ENCODE measurements at regions not wholly inside any gene's neighbourhood (a gene's known extent, or its start where the extent isn't known, plus 50 kb on each side); places are given as distances from the start of the nearest gene placed in this dataset.

DNA sequence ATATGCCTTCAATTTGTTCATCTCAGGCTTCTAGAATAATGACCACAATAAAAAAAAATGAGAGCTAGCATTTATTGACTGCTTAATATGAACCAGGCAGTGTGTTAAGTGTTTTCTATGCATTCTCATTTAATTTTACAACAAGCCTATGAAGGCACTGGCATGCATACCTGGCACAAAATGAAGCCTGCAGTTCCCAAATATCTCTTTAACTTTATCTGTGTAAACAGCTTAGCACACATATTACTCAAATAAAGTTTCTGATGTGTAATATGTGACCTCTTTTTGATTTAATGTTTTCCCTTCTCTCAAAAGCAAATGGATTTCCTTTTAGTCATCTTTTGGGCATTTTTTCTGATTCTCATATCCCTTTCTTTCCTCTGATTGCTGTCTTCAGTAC, 671.8 kb downstream of the PCDH7 start:
- no peaks in the 10 kb centered on the region for H3K79me2 ChIP-seq (ENCODE audit: low read length)

DNA sequence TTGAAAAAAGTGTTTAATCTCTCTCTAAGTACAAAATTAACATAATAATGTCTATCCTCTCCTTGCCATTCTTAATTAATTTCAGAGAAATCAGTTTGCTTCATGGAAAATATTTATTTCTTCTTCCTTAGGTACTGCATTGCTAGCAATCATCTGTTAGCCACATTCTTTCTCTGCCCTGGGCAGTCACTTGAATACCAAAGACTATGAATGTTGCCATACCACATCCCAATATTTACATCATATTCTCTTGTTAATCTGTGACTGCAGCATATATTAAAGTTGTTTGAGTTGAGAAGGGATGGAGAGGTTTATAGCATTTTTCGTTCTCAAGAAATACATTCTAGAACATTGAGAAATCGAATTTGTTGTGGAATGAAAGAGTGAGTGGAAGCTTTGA, 672.8 kb downstream of the PCDH7 start:
- ChIA-PET POLR2A (ENCODE audit: unreplicated experiment) (no interaction called here), CTCF (no interaction called here)
- Histone ChIP-seq H3K4me1 (ENCODE audit: insufficient read depth, low read length) (peaks cover 13% of the 10 kb centered on the region; the same call in 1 of the 2 replicates), H3F3A (ENCODE audit: low read length, unreplicated experiment) (no peaks in the 10 kb centered on the region), H2AFZ (ENCODE audit: low read length) (no peak overlapping the region), H3K27ac (ENCODE audit: low read length) (no peak overlapping the region), H3K79me2 (ENCODE audit: low read length) (no peaks in the 10 kb centered on the region), H3K9me2 (replicated peaks; ENCODE audit: low read length) (no peaks in the 10 kb centered on the region), H3K4me2 (ENCODE audit: low read length) (no peak overlapping the region), H3K9ac (ENCODE audit: low read length) (no peak overlapping the region), H3K9me3 (ENCODE audit: low read length) (no peaks in the 10 kb centered on the region), H3K27me3 (ENCODE audit: low read length) (no peaks in the 10 kb centered on the region), H3K36me3 (ENCODE audit: low read depth, low read length) (no peaks in the 10 kb centered on the region), H4K20me1 (ENCODE audit: low read length) (no peaks in the 10 kb centered on the region), H3K4me3 (ENCODE audit: low read length) (no peak overlapping the region)
- no TSS peak for BruUV-seq (replicated peaks)
- intact Hi-C loops (cut with micrococcal nuclease) = loop anchor here (1.0 kb wide), 1 partner anchor 18 kb away; no protein-coding TSS in a partner anchor
- ATAC-seq = 0 out of 2 replicates have a peak, but pooled peaks have one; percentile 15
- DNase-seq = no peak
- TF ChIP-seq EZH2 (IDR thresholded peaks at IDR 0.05; ENCODE audit: low read length, unreplicated experiment) (no peak), EZH2phosphoT487 (IDR thresholded peaks at IDR 0.05; ENCODE audit: borderline replicate concordance, low read length) (no peak)
- TF ChIP-seq, protein P1, sequence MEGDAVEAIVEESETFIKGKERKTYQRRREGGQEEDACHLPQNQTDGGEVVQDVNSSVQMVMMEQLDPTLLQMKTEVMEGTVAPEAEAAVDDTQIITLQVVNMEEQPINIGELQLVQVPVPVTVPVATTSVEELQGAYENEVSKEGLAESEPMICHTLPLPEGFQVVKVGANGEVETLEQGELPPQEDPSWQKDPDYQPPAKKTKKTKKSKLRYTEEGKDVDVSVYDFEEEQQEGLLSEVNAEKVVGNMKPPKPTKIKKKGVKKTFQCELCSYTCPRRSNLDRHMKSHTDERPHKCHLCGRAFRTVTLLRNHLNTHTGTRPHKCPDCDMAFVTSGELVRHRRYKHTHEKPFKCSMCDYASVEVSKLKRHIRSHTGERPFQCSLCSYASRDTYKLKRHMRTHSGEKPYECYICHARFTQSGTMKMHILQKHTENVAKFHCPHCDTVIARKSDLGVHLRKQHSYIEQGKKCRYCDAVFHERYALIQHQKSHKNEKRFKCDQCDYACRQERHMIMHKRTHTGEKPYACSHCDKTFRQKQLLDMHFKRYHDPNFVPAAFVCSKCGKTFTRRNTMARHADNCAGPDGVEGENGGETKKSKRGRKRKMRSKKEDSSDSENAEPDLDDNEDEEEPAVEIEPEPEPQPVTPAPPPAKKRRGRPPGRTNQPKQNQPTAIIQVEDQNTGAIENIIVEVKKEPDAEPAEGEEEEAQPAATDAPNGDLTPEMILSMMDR (conservative IDR thresholded peaks at IDR 0.05; ENCODE audit: low read depth, low read length) = no peak

More for the DNA sequence above, 671.8 kb downstream of the PCDH7 start:
- DNase-seq = peak; percentile 64
- Histone ChIP-seq H3K27ac (ENCODE audit: low read length) (no peak overlapping the region), H3K9me2 (replicated peaks; ENCODE audit: low read length) (no peaks in the 10 kb centered on the region), H3K9ac (ENCODE audit: low read length) (no peak overlapping the region), H3K4me1 (ENCODE audit: insufficient read depth, low read length) (peaks cover 13% of the 10 kb centered on the region; the same call in 1 of the 2 replicates), H3F3A (ENCODE audit: low read length, unreplicated experiment) (no peaks in the 10 kb centered on the region), H3K27me3 (ENCODE audit: low read length) (no peaks in the 10 kb centered on the region), H3K36me3 (ENCODE audit: low read depth, low read length) (no peaks in the 10 kb centered on the region), H3K4me2 (ENCODE audit: low read length) (no peak overlapping the region), H3K9me3 (ENCODE audit: low read length) (no peaks in the 10 kb centered on the region), H2AFZ (ENCODE audit: low read length) (no peak overlapping the region), H3K4me3 (ENCODE audit: low read length) (no peak overlapping the region), H4K20me1 (ENCODE audit: low read length) (no peaks in the 10 kb centered on the region)
- POLR2A ChIA-PET (ENCODE audit: unreplicated experiment) = no interaction called here
- BruUV-seq (replicated peaks) = no TSS peak
- TF ChIP-seq, protein P1 (conservative IDR thresholded peaks at IDR 0.05; ENCODE audit: low read depth, low read length) = no peak
- TF ChIP-seq EZH2phosphoT487 (IDR thresholded peaks at IDR 0.05; ENCODE audit: borderline replicate concordance, low read length) (no peak), EZH2 (IDR thresholded peaks at IDR 0.05; ENCODE audit: low read length, unreplicated experiment) (no peak)
- CTCF ChIA-PET = no interaction called here
- intact Hi-C loops (cut with micrococcal nuclease) = loop anchor here (1.0 kb wide), 1 partner anchor 19 kb away; no protein-coding TSS in a partner anchor
- peak; percentile 97 for ATAC-seq

DNA sequence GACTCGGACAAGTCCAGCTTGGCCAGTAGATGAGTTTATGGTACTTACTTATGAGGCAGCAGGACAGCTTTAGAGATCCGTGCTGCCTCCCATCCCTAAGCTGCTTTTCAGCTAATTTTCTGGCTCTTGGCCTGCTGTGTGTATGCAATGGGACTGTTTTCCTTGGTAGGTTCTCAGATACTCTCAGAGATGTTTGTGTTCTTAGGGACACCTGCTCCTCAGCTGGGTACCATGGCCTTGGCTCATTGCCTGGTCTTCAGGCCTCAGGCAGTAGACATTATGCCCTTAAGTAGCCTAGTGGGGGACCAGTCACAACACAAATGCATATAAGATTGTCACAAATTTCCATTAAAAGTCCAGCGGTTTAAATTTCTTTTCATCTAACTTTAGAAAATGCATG, 688.0 kb downstream of the PCDH7 start:
- no peak overlapping the region for H3K4me2 ChIP-seq (ENCODE audit: low read length)

More for the DNA sequence above, 688.0 kb downstream of the PCDH7 start:
- Histone ChIP-seq H3K79me2 (ENCODE audit: low read length) (no peaks in the 10 kb centered on the region), H3K4me1 (ENCODE audit: insufficient read depth, low read length) (no peaks in the 10 kb centered on the region), H2AFZ (ENCODE audit: low read length) (no peak overlapping the region), H3K27me3 (ENCODE audit: low read length) (no peaks in the 10 kb centered on the region), H3K27ac (ENCODE audit: low read length) (no peak overlapping the region), H3K4me3 (ENCODE audit: low read length) (no peak overlapping the region), H3K9me3 (ENCODE audit: low read length) (no peaks in the 10 kb centered on the region), H3K9me2 (replicated peaks; ENCODE audit: low read length) (no peaks in the 10 kb centered on the region), H3K9ac (ENCODE audit: low read length) (no peak overlapping the region), H3K36me3 (ENCODE audit: low read depth, low read length) (no peaks in the 10 kb centered on the region), H3F3A (ENCODE audit: low read length, unreplicated experiment) (no peaks in the 10 kb centered on the region), H4K20me1 (ENCODE audit: low read length) (no peaks in the 10 kb centered on the region)
- TF ChIP-seq EZH2phosphoT487 (IDR thresholded peaks at IDR 0.05; ENCODE audit: borderline replicate concordance, low read length) (no peak), EZH2 (IDR thresholded peaks at IDR 0.05; ENCODE audit: low read length, unreplicated experiment) (no peak)
- TF ChIP-seq, protein P1 (conservative IDR thresholded peaks at IDR 0.05; ENCODE audit: low read depth, low read length) = no peak
- no TSS peak for BruUV-seq (replicated peaks)
- ATAC-seq (no peak), DNase-seq (no peak)
- CTCF ChIA-PET = no interaction called here
- intact Hi-C loops (cut with micrococcal nuclease) = no loop called here
- POLR2A ChIA-PET (ENCODE audit: unreplicated experiment) = interaction anchor here (0.6 kb wide), 1 partner anchor 253 kb away, joined by 3 read pairs; no protein-coding TSS in a partner anchor
